ENCODE measurements at regions not wholly inside any gene's neighbourhood (a gene's known extent, or its start where the extent isn't known, plus 50 kb on each side); places are given as distances from the start of the nearest gene placed in this dataset.

DNA sequence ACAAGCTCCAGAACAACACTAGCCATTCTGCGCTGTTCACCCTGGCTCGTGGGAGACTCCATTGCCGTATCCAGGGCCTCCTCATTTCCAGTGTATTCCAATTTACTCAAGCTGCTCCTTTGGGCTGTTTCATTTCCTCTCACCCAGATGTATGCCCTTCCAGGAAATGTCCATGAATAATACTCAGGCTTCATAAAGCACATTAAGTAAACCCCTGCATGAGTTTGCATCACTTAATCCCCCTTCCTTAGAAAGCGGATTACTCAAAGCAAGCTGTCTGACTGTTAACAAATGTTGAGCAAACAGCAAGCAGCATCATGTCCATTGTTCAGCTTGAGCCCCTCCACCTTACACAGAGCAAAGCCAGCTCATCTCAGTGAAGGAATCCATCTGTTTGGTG, 403.6 kb upstream of the PBX1 start:
- TF ChIP-seq CTCF (IDR thresholded peaks at IDR 0.05) = no peak

- no peak for TF ChIP-seq CTCF (IDR thresholded peaks at IDR 0.05)
Measured at GRCh38 chr1:164163289-164163849, 395.6 kb upstream of the PBX1 start.

DNA sequence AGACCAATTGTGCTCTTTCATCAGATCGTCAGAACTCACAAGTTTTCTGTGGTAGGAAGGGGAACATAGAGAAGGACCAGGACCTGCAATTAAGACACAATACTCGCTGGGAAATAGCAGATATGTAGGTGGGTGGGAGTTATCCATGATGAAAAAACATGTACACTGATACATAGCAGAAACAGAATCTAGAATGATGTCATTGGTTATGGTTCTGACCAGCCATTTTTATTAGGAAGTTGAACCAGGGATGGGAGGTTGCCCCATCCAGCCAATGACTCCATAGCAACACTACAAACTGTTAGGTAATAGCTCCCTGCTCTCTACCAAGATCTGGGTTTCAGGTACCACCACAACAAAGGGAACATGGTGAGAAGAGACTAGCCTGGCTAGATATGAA, 393.5 kb upstream of the PBX1 start:
- no peak for TF ChIP-seq CTCF (IDR thresholded peaks at IDR 0.05)

DNA sequence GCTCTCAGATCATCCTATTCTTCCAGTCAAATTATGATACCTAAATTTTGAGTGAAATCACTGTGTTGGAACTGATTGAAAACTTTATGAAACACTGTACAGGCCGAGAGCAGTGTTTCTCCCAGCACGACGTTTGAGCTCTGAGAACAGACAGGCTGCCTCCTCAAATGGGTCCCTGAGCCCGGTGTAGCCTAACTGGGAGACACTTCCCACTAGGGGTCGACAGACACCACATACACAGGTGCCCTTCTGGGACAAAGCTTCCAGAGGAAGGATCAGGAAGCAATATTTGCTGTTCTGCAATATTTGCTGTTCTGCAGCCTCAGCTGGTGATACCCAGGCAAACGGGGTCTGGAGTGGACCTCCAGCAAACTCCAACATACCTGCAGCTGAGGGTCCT, 392.5 kb upstream of the PBX1 start:
- peak; percentile 85 for TF ChIP-seq CTCF (IDR thresholded peaks at IDR 0.05)

DNA sequence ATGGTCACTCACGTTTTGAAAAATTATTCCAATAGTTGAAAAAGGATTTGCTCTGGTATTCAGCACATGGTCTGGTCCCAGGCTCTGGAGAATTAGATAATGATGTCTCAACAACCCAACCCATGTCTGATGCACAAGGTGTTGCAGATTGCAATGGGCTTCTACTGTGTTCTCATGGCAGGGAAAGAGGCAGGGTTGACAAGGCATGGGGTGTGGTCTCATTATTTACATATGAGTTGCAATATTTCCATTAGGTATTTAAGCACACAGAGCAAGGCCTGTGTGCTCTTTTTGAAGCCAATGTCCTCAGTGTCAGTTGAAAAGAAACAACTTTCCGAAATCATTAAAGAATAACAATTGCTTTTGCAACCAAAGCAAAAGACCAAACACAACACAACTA, 381.9 kb upstream of the PBX1 start:
- no peak for TF ChIP-seq CTCF (IDR thresholded peaks at IDR 0.05)

DNA sequence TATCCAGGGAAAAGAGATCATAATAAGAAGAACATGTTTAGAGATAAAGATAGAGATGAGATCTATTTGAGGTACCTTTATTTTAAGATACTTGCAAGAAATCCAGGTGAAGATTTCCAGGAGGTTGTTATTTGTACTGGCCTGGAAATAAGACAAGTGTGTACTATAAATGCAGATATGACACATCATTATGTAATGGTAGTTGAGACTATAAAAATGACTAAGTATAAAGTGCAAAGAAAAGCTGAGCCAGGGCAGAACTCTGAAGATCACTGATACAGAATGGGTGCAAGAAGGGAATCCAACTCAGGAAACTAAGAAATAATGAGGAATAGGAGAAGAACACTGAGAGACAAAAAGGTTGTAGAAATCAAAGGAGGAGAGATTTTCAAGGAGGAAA, 378.2 kb upstream of the PBX1 start:
- TF ChIP-seq CTCF (IDR thresholded peaks at IDR 0.05) = no peak

DNA sequence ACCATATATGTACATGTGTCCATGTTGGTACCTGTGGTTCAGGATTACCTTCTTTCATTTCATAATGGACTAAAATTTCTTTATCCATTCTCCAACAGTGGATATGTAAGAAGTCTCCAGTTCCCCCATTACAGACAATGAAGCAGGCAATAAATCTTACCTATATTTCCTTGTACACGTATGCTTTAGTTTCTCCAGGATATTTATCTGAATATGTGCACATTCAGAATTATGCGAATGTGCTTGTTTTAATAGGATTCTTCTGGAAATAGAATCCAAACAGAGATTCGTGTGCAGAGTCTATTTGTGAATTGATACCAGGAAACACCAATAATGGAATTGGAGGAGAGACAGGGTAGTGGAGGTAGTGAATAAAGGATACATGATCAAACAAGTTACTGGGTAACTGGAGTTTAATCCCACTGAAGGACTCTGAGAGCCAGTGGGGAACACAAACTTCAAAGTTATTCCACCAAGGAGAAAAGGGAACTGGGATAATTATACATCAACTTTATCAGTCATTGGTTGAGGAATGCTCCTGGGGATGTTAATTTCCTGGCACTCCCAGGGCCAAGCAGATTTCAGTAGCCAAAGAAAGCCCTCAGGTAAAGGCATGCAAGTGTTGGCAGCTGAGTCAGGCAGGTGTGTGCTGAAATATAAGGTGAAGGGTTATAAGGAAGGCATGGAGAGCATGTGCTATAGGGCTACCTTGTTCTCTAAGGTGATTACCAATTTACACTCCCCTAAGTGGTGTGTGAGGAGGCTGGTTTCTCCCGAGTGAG, 374.9 kb upstream of the PBX1 start:
- TF ChIP-seq CTCF (IDR thresholded peaks at IDR 0.05) = no peak

All from LNCAP (cell line).